ENCODE measurements at regions not wholly inside any gene's neighbourhood (a gene's known extent, or its start where the extent isn't known, plus 50 kb on each side); places are given as distances from the start of the nearest gene placed in this dataset.

GRCh38 chr2:15734674-15735483, 143.2 kb downstream of the DDX1 start:
- TF ChIP-seq EZH2 (optimal IDR thresholded peaks at IDR 0.05; ENCODE audit: low read depth, low read length) (no peak), CTCF (IDR thresholded peaks at IDR 0.05; ENCODE audit: low read length) (no peak)
